GM21723 (cell line): ENCODE measurements at regions not wholly inside any gene's neighbourhood (a gene's known extent, or its start where the extent isn't known, plus 50 kb on each side); places are given as distances from the start of the nearest gene placed in this dataset.

Source experiments
- ATAC-seq: cut with Tn5 transposase; IDR thresholded peaks from one replicate; pipeline ENCODE4 v1.9.1; 2021; ENCODE audit warnings: mild to moderate bottlenecking, moderate library complexity; ENCODE audit not compliant: unreplicated experiment

GRCh38 chr1:98088381-98088780 lies 167.5 kb upstream of the DPYD start:
- ATAC-seq, result no peak

DNA sequence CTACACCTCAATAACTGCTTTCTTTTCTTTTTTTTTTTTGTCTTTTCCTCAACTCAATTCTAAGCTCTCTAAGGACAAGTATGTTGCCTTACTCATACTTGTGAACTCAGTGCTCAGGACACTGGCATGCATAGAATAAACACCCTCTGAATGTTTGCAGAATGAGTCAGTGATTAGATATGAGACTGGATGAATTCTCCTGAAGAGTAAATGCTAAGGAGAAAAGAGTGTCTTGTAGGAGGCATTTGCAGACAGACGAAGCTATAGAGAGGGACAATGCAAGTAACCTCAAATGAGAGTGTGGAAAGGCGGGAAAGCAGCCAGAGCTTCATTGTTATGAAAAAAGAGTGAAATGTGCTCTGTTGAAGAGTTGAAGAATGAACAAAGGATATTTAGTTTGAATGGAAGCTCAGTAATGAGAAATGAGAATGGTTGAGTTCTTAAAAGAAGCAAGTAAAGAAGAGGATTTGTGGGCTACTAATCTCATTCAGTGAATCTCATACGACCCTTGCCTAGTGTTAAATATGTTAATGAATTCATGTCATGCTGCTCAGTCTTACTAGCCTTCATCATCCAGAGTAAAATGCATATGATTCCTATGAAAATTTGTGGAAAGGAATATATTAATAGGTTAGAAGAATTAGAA lies 166.1 kb upstream of the DPYD start:
- no peak for ATAC-seq

GRCh38 chr1:98086156-98086555 lies 165.3 kb upstream of the DPYD start:
- no peak for ATAC-seq

DNA sequence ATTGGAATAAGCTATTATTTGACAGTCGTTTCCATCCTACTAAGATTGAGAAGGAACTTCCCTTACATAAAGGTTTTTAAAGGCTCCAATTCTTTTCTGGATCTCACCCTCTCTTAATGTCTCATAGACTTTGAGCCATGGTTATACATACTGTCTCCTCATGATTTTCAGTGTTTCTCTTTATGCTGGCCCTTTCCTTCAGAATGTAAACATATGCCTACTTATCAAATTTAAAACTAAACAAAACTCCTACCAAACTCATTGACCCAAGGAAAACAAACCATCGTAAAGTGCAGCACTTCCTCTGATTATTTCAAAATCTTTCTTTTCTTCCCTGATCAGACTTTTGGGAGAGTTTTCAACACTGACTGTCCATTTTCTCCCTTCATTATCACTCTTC lies 163.4 kb upstream of the DPYD start:
- ATAC-seq, result no peak

DNA sequence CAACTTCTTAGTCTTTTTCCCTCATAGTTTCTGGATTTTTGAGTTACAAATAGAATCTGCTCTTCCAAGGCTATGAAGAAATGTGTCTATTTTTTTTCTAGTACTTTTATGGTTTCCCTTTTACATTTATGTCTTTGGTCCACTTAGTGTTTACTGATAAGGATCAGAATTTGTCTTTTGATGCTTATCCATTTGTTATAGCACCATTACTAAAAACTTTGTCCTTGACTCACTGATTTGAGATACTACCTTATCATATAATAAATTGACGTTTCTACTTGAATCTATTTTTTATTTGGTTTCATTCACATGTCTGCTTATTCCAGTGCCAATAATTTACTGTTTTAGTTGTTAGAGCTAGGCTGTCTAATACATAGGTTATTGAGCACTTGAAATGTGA lies 161.1 kb upstream of the DPYD start:
- ATAC-seq, result no peak

GRCh38 chr1:98078596-98078995 lies 157.8 kb upstream of the DPYD start:
- ATAC-seq, result no peak

DNA sequence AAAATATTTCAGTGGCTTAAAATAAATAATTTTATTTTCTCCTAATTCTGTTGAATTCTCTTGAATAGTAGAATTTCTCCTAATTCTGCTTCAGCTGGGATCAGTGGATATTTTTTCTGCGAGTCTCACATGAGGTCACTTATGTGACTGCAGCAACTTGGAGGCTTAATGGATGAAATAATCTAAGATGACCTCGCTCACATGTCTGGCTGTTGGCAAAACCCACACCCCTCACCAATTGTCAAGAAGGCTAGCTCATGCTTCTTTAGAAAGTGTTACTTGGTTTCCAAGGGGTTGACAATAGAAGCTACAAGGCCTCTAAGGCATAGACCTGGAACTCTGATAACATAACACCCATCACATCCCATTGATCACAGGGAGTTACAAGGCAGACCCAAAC lies 156.9 kb upstream of the DPYD start:
- no peak for ATAC-seq

GRCh38 chr1:98075626-98076025 lies 154.8 kb upstream of the DPYD start:
- ATAC-seq, result no peak

- ATAC-seq, result no peak
Observed at GRCh38 chr1:98073823-98074222, 153.0 kb upstream of the DPYD start.

GRCh38 chr1:98073106-98073505 lies 152.3 kb upstream of the DPYD start:
- no peak for ATAC-seq

- no peak for ATAC-seq
Observed at GRCh38 chr1:98072047-98072446, 151.2 kb upstream of the DPYD start.

DNA sequence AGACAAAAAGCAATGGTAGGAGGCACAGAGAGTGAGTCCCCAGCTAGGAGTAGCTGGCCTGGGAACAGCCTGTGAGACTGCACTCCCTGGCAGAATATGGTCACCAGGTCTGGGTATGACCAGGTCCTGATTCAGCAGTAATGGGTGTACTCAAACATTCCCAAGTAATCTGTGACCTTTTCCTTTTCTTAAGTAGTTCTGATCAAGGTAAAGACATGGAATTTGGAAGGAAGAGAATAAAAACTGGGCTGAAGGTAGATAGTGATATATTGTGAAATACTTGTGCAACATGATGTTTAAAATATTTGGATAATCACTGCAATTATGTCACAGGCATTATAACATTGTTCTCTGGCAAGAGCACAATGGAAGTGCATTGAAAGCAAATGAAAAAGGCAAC lies 147.2 kb upstream of the DPYD start:
- ATAC-seq, result no peak

GRCh38 chr1:98066911-98067310 lies 146.1 kb upstream of the DPYD start:
- no peak for ATAC-seq

DNA sequence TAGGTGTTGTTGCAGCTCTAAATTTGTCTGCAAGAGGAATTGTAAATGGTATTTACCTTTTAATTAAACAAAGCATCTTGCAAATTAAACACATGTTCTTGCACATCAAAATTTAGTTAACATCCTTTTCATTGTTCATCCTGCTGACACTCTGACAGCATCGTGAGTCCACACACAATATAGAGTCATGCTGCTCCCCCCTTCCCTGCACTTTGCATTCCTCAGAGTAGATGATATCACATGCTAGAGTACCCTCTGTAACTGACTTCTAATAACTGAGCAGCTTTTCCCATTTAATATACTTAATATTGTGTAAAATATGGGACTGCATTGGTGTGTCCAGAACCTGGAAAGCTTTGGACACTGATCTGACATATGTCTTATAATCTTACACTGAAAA lies 138.8 kb upstream of the DPYD start:
- no peak for ATAC-seq

DNA sequence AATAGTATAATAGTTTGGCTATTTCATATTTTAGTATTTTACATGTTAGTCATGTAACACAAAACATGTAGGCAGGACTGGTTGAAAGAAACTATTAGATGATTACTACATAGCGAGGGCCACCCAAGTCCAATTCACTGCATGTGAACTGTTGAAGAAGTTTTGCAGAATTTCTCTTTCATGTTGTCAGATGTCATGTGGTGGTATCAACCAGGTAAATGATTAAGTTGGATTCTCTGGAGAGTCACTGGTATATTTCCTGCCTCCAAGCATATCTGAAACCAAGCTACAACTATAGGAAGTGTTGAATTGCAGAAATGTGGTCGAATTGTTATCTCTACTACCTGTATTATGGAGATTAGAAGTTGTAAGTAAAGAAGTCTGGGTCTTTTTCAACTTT lies 137.8 kb upstream of the DPYD start:
- no peak for ATAC-seq

- ATAC-seq, result no peak
Observed at GRCh38 chr1:98057236-98057910, 136.5 kb upstream of the DPYD start.

- ATAC-seq, result no peak
Observed at GRCh38 chr1:98056781-98057180, 135.9 kb upstream of the DPYD start.

- no peak for ATAC-seq
Observed at GRCh38 chr1:98055457-98055856, 134.6 kb upstream of the DPYD start.

DNA sequence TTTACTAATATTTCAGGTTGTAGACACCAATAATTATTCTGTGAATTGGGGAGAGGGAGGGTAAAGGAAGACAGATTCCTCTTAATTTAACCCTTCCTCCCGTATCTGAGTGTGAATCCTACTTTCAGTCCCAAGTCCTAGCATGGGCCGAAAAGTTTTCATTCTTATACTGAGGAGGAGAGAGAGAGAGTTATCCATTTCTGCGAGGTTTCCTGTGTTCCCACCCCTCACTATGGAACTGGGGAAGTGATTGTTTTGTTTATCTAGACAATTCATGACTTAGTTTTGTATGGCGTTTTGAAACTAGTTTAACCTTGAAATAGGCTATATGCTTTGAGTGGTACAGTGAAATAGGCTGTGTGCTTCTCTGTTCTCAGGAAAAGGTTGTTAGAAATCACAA lies 134.0 kb upstream of the DPYD start:
- no peak for ATAC-seq

DNA sequence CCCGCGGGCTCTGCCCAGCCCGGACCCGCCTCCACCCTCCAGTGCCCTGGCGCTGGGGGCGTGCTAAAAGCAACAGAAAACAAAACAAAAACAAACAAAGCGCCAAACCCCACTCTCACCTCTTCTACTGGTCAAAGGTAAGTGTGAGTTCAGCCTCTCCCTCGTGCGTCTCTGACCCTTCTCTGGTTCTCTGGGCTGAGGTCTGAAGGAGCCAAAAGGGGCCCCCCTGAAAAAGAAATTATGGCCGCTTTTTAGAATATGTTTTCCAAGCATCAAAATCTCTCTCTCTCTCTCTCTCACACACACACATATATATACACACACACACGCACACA lies 133.5 kb upstream of the DPYD start:
- ATAC-seq, result no peak

DNA sequence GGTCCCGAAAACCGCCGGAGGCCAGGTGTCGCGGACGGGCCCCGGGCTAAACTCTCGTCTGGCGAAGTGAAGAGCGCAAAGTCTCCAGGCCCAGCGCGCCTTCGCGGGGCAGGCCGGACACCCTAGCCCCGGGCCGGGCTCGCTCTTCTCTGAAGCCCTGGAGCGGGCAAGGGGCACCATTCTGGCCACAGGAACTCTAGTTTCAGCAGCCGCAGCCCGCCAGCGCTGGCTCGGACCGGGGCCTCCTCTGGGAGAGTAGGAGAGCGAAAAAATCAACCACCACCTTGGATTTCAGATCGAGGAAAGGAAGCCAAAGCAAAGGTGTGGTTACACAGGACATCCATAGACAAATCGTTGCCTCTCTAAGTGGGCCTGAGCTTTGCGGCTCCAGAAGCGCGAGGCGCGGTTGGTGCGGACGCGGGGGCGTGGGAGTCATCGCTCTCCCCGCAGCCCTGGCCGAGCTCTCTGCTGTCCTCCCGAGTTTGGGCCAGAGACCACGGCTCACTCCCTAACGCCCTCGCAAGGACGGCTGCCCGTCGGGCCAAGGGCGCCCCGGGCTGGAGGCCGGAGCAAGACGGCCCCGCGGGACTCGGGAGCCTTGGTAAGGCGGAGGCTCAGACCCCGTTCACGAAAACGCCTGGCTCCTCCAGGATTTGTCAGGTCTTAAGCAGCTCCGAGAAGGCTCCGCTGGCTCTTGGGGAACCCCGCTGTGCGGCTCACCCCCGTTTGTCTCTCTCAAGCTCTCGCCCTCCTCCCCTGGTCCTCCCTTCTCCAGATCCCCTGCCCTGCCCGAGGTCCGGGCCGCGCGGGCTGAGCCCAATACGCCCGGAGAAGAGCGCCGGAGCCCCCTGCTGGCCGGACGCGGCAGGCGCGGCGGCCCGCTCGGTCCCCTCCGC lies 132.9 kb upstream of the DPYD start:
- ATAC-seq, result peak; percentile 96

GRCh38 chr1:98051065-98051675 lies 130.3 kb upstream of the DPYD start:
- ATAC-seq, result peak; percentile 52
